Smooth muscle cell (in vitro differentiated cells): ENCODE measurements at regions not wholly inside any gene's neighbourhood (a gene's known extent, or its start where the extent isn't known, plus 50 kb on each side); places are given as distances from the start of the nearest gene placed in this dataset.

ENCODE experiments used
- DNase-seq: peaks from one replicate; lab custom pipeline; 2025; ENCODE audit not compliant: unreplicated experiment; lab: John Stamatoyannopoulos, UW
- H2AFZ ChIP-seq: fragments of 200-600 bp; sonication (generic); 2 replicates; pipeline ENCODE4 v1.6.0; 2016; ENCODE audit warnings: antibody characterized with exemption, low read depth, mild to moderate bottlenecking
- H3F3A ChIP-seq: fragments of 200-600 bp; sonication (generic); 2 replicates; pipeline ENCODE4 v1.6.0; 2017; ENCODE audit warnings: antibody characterized with exemption, low read depth
- H3K27ac ChIP-seq: fragments of 200-600 bp; sonication (generic); 2 replicates; pipeline ENCODE4 v1.5.1; 2016; ENCODE audit warnings: low read depth, mild to moderate bottlenecking
- H3K27me3 ChIP-seq: fragments of 200-600 bp; sonication (generic); 2 replicates; pipeline ENCODE4 v1.6.1; 2016; ENCODE audit warnings: low read depth, mild to moderate bottlenecking
- H3K36me3 ChIP-seq: fragments of 200-600 bp; sonication (generic); 2 replicates; pipeline ENCODE4 v1.5.1; 2016; ENCODE audit warnings: low read depth
- H3K4me1 ChIP-seq: fragments of 200-600 bp; sonication (generic); 2 replicates; pipeline ENCODE4 v1.5.1; 2016; ENCODE audit warnings: low read depth
- H3K4me2 ChIP-seq: fragments of 200-600 bp; sonication (generic); 2 replicates; pipeline ENCODE4 v1.6.0; 2016; ENCODE audit warnings: mild to moderate bottlenecking
- H3K4me3 ChIP-seq: fragments of 200-600 bp; sonication (generic); 2 replicates; pipeline ENCODE4 v1.5.1; 2016; ENCODE audit warnings: mild to moderate bottlenecking
- H3K79me2 ChIP-seq: fragments of 200-600 bp; sonication (generic); 2 replicates; pipeline ENCODE4 v1.6.0; 2016; ENCODE audit warnings: low read depth, mild to moderate bottlenecking
- H3K9ac ChIP-seq: fragments of 200-600 bp; sonication (generic); 2 replicates; pipeline ENCODE4 v1.6.0; 2016; ENCODE audit warnings: low read depth
- H3K9me3 ChIP-seq: fragments of 200-600 bp; sonication (generic); replicated peaks from 2 replicates; pipeline ENCODE4 v1.5.1; 2016; ENCODE audit warnings: low read depth
- H4K20me1 ChIP-seq: fragments of 200-600 bp; sonication (generic); 2 replicates; pipeline ENCODE4 v1.6.0; 2016; ENCODE audit warnings: low read depth
- WGBS: methylation state at CpG from one replicate; pipeline ENCODE4 v1.1.7; 2016; ENCODE audit warnings: low lambda C conversion rate; 5-methylcytosine and 5-hydroxymethylcytosine counted together
- TF ChIP-seq, protein P1 (sequence below): fragments of 200-600 bp; sonication (generic); IDR thresholded peaks from 2 replicates; pipeline ENCODE4 v1.5.1; 2017; ENCODE audit warnings: borderline replicate concordance, mild to moderate bottlenecking, antibody characterized with exemption; ENCODE audit not compliant: insufficient read depth, poor library complexity, severe bottlenecking

DNA sequence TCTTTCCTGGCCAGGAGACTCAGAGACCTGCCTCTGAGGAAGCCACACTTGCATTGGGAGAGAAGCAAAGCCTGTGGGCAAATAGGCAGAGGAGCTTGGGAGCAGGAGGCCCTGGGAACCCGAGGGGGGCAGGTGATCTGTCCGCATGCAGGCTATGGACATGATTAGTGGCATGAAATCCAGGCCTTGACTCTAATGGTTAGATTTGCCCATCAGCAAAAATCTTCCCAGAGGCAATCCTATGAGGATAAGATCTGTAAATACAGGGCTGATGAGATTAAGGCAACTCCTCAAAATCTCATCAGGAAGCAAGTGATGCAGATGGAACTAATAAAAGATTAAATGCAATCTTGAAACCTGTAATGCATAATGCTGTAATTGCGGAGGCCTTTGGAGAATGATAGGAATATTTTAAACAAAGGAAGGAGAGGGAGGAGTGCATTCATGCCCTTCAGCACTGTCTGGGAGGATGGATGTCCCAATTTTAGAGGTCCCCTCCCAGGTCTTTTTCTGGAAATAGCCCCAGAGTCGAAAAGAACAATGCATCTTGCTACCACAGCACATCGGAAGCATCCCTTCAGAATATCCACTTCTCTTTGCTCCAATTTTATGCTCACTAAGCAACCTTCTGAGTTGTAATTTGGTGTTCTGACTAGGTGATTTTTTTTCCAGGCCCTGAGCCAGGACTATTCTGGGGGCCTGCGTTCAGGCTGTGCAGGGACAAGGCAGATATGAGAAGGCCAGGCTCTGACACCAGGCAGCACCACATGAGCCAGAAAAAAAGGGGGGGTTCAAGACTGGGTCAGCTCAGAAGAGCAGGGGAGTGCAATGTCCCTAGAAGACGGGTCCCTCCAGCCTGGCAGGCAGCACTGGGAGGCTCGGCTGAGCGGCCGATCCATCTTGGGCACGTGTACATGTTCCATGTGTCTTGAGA lies 66.5 kb downstream of the MED10 start:
- Histone ChIP-seq H3K4me2 (no peak overlapping the region), H3K27me3 (no peaks in the 10 kb centered on the region), H3F3A (no peaks in the 10 kb centered on the region), H3K4me3 (no peak overlapping the region), H2AFZ (no peak overlapping the region), H3K79me2 (no peaks in the 10 kb centered on the region), H3K36me3 (no peaks in the 10 kb centered on the region), H3K9me3 (no peaks in the 10 kb centered on the region), H3K27ac (no peak overlapping the region), H4K20me1 (no peaks in the 10 kb centered on the region), H3K9ac (no peak overlapping the region), H3K4me1 (no peaks in the 10 kb centered on the region)
- 87% methylated on average over 11 of the region's 11 CpGs for WGBS
- TF ChIP-seq, protein P1, sequence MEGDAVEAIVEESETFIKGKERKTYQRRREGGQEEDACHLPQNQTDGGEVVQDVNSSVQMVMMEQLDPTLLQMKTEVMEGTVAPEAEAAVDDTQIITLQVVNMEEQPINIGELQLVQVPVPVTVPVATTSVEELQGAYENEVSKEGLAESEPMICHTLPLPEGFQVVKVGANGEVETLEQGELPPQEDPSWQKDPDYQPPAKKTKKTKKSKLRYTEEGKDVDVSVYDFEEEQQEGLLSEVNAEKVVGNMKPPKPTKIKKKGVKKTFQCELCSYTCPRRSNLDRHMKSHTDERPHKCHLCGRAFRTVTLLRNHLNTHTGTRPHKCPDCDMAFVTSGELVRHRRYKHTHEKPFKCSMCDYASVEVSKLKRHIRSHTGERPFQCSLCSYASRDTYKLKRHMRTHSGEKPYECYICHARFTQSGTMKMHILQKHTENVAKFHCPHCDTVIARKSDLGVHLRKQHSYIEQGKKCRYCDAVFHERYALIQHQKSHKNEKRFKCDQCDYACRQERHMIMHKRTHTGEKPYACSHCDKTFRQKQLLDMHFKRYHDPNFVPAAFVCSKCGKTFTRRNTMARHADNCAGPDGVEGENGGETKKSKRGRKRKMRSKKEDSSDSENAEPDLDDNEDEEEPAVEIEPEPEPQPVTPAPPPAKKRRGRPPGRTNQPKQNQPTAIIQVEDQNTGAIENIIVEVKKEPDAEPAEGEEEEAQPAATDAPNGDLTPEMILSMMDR: no peak
- no peak for DNase-seq

DNA sequence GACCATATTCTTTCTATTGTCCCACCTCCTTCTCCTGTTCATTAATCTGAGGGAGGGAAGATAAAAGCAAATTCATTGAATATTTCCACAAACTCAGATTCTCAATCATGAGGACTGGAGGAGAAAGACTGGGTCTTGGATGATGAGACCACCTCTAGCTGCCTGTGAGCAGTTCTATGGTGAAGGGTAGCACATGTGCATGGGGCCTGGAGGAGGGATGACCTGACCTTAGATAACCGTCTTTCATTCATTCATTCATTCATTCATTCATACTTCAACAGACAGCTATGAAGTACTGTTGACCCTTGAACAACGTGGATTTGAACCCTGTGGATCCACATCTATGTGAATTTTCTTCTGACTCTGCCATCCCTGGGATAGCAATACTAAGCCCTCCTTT lies 68.4 kb downstream of the MED10 start:
- H4K20me1 ChIP-seq: no peaks in the 10 kb centered on the region
- no peaks in the 10 kb centered on the region for H3K36me3 ChIP-seq
- no peak overlapping the region for H3K4me2 ChIP-seq
- no peaks in the 10 kb centered on the region for H3K9me3 ChIP-seq
- H2AFZ ChIP-seq: no peak overlapping the region
- H3K4me3 ChIP-seq: no peak overlapping the region
- no peaks in the 10 kb centered on the region for H3K27me3 ChIP-seq
- H3K27ac ChIP-seq: no peak overlapping the region
- WGBS: 47% methylated on average over 2 of the region's 2 CpGs
- TF ChIP-seq, protein P1: no peak
- no peaks in the 10 kb centered on the region for H3K79me2 ChIP-seq
- no peak overlapping the region for H3K9ac ChIP-seq
- no peaks in the 10 kb centered on the region for H3F3A ChIP-seq
- no peak for DNase-seq
- no peaks in the 10 kb centered on the region for H3K4me1 ChIP-seq

DNA sequence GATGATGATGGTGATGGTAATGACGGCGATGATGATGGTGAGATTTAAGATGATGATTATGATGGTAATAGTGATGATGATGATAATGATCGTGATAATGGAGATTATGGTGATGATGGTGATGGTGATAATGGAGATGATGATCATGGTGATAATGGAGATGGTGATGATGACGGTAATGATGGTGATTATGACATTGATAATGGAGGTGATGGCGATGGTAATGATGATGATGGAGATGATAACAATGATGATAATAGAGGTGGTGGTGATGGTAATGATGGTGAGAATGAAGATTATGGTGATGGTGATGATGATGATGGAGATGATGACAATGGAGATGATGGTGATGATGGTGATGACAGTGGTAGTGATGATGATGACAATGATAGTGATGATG lies 69.7 kb downstream of the MED10 start:
- no peak overlapping the region for H3K4me2 ChIP-seq
- no peaks in the 10 kb centered on the region for H3K4me1 ChIP-seq
- H3K27me3 ChIP-seq: peaks cover 5% of the 10 kb centered on the region
- no peak overlapping the region for H3K9ac ChIP-seq
- H3K9me3 ChIP-seq: no peaks in the 10 kb centered on the region
- H3K36me3 ChIP-seq: no peaks in the 10 kb centered on the region
- H3F3A ChIP-seq: no peaks in the 10 kb centered on the region
- TF ChIP-seq, protein P1: no peak
- no peak overlapping the region for H2AFZ ChIP-seq
- no peaks in the 10 kb centered on the region for H3K79me2 ChIP-seq
- WGBS: 84% methylated on average over 5 of the region's 5 CpGs
- H4K20me1 ChIP-seq: no peaks in the 10 kb centered on the region
- no peak for DNase-seq
- no peak overlapping the region for H3K27ac ChIP-seq
- H3K4me3 ChIP-seq: no peak overlapping the region

DNA sequence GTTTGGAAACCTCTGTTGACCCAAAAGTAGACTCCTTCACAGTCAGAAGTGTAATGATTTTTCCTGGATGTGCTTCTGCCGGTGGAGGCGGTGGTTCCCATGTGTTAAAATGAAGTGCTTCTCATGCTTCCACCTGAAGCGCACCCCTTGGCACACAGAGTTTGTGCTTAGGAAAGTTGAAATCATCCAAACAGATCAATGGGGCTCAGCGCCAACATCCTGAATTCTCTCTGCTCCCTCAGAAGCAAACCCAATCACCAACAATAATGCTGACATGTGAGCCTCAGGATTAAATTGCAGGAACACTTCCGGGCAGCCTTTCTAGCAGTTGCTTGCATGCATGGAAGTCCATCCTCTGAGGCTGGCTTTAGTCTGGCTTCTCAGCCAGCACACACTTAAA lies 71.0 kb downstream of the MED10 start:
- H4K20me1 ChIP-seq: no peaks in the 10 kb centered on the region
- TF ChIP-seq, protein P1: no peak
- no peaks in the 10 kb centered on the region for H3K4me1 ChIP-seq
- H3K4me3 ChIP-seq: no peak overlapping the region
- WGBS: 86% methylated on average over 5 of the region's 5 CpGs
- no peak overlapping the region for H2AFZ ChIP-seq
- no peak overlapping the region for H3K27ac ChIP-seq
- no peaks in the 10 kb centered on the region for H3K9me3 ChIP-seq
- no peak overlapping the region for H3K9ac ChIP-seq
- no peak for DNase-seq
- H3K4me2 ChIP-seq: no peak overlapping the region
- H3F3A ChIP-seq: no peaks in the 10 kb centered on the region
- H3K36me3 ChIP-seq: no peaks in the 10 kb centered on the region
- peaks cover 5% of the 10 kb centered on the region for H3K27me3 ChIP-seq
- H3K79me2 ChIP-seq: no peaks in the 10 kb centered on the region
